22Rv1 (cell line): ENCODE measurements at regions not wholly inside any gene's neighbourhood (a gene's known extent, or its start where the extent isn't known, plus 50 kb on each side); places are given as distances from the start of the nearest gene placed in this dataset.

ENCODE experiments used
- CTCF ChIP-seq: fragments of 450-650 bp; IDR thresholded peaks from 2 replicates; pipeline ENCODE4 v1.5.1; 2017; ENCODE audit warnings: mild to moderate bottlenecking
- ZFX ChIP-seq: fragments of 450-650 bp; IDR thresholded peaks from 2 replicates; pipeline ENCODE4 v1.6.1; 2017; ENCODE audit warnings: antibody characterized with exemption, borderline replicate concordance

GRCh38 chr15:91480426-91480825 lies 373.1 kb upstream of the SLCO3A1 start:
- TF ChIP-seq CTCF (no peak), ZFX (no peak)
